Epithelial cell of proximal tubule (primary cell): ENCODE measurements at regions not wholly inside any gene's neighbourhood (a gene's known extent, or its start where the extent isn't known, plus 50 kb on each side); places are given as distances from the start of the nearest gene placed in this dataset.
"Not testable (repeated sequence)": the region's sequence is repeated elsewhere in the genome, so short reads cannot be mapped to it uniquely, and the experiment has no call there.

Experiments used
- DNase-seq: peaks from one replicate; pipeline ENCODE4 v3.0.0-alpha.2; 2011; ENCODE audit warnings: low read depth
- H3K4me3 ChIP-seq: 2 replicates; pipeline ENCODE4 v1.5.1; 2011; ENCODE audit warnings: low read depth, mild to moderate bottlenecking, low read length
- CTCF ChIP-seq: conservative IDR thresholded peaks from 2 replicates; pipeline ENCODE4 v1.5.1; 2012; ENCODE audit warnings: low read depth, mild to moderate bottlenecking, low read length

DNA sequence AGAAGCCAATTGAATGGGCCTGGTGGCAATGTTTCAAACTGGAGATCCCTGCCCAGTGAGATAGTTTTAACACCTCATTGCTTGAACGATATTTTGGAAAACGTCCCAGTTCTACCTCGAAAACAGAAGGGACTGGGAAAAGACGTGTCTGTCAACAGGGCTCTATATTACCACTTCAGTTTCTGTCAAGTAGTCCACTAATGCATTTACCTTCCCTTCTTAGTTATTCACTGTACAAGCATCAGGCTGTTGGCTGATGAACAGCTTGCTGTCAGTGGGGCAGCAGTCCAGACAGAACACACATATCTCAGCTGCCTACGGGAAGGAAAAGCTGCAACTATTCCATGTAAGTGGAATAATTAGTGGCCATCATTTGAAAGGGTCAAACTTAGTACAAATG, 794.7 kb upstream of the GBE1 start:
- TF ChIP-seq CTCF: no peak
- no peak overlapping the region for H3K4me3 ChIP-seq
- no peak for DNase-seq

DNA sequence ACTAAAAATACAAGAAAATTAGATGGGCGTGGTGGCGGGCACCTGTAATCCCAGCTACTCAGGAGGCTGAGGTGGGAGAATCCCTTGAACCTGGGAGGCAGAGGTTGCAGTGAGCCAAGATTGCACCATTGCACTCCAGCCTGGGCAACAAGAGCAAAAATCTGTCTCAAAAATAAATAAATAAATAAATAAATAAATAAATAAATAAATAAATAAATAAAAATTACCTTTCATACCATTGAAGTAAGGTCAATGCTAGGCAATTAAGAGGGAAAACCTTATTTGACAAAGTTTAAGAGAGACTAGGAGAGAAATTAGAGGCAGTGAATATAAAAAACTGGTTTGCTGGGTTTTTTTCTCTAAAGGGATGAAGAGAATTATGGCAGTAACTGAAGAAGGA, 781.1 kb upstream of the GBE1 start:
- H3K4me3 ChIP-seq, DNase-seq: not testable (repeated sequence)

DNA sequence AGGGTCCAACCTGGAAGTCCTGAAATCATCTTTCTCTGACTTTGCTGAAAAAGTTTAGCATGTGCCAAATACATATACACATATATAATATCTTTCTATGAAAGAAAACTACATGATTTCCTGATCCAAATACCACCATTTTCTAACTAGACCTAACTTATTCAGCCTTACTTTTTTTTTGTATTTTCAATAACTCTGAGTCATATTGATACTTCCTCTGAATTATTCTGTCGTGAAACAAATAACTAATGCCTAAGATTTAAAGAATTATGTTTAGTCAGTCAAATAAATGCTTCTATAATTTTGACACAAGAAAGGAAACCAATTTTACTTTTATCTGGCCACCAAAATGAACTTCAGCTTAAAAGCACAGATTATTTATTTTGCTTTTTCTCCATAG, 760.2 kb upstream of the GBE1 start:
- no peak for DNase-seq
- H3K4me3 ChIP-seq: no peak overlapping the region
- no peak for TF ChIP-seq CTCF

GRCh38 chr3:82520846-82521245, 759.4 kb upstream of the GBE1 start:
- H3K4me3 ChIP-seq: no peak overlapping the region
- no peak for TF ChIP-seq CTCF
- no peak for DNase-seq

GRCh38 chr3:82509951-82510603, 748.6 kb upstream of the GBE1 start:
- no peak for DNase-seq
- no peak overlapping the region for H3K4me3 ChIP-seq
- no peak for TF ChIP-seq CTCF

DNA sequence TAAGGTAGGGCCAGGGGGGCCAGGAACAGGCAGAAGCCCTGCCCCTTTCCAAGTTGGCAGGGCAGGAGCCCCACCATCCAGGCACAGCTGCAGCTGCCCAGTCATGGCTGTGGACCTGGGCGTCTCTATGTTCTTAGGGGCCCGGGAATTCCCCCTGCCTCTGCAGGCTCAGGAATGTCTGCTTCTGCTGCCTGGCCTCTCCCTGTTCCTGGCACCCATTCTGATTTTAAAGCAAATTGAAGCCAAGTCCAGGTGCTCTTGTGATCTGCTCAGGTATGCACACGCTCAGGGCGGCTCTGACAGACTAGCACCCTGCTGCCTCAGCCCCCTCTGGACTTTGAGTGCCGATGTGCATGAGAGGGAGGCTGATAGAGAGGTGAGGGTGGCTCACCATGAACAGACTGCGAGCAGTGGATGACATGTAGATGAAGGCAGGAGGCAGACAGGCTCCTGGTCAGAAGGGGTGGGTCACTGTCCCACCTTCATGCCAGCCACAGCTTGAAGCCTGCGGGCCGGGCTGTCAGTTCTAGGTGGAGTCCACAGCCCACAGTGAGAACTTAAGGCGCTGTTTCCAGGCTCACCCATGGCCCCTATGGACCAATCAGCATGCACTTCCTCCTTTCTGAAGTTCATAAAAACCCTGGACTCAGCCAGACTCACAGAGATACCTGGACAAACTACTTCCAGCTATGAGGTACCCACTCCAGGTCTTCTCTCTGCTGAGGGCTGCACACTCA, 747.8 kb upstream of the GBE1 start:
- no peak for TF ChIP-seq CTCF
- DNase-seq: no peak
- no peak overlapping the region for H3K4me3 ChIP-seq

- no peak for TF ChIP-seq CTCF
- DNase-seq: no peak
- no peak overlapping the region for H3K4me3 ChIP-seq
These were observed 744.8 kb upstream of the GBE1 start for GRCh38 chr3:82506204-82506603.
